Chondrocyte (in vitro differentiated cells): ENCODE measurements at regions not wholly inside any gene's neighbourhood (a gene's known extent, or its start where the extent isn't known, plus 50 kb on each side); places are given as distances from the start of the nearest gene placed in this dataset.
A peak's percentile ranks its signal among the peaks of the same experiment; 100 is the strongest.

ENCODE experiments used
- DNase-seq: peaks from one replicate; pipeline ENCODE4 v3.0.0; 2021; ENCODE audit warnings: mixed read lengths, low spot score
- H3K27ac Mint-ChIP-seq: one replicate; pipeline ENCODE4 v1.8.0; 2021; ENCODE audit warnings: mild to moderate bottlenecking, moderate library complexity, mixed read lengths; ENCODE audit not compliant: unreplicated experiment
- H3K27me3 Mint-ChIP-seq: 2 replicates; pipeline ENCODE4 v1.8.0; 2021; ENCODE audit warnings: low read depth, mixed read lengths
- H3K36me3 Mint-ChIP-seq: 2 replicates; pipeline ENCODE4 v1.8.0; 2021; ENCODE audit warnings: low read depth, mixed read lengths
- H3K4me1 Mint-ChIP-seq: 2 replicates; pipeline ENCODE4 v1.8.0; 2021; ENCODE audit warnings: low read depth, mild to moderate bottlenecking, mixed read lengths
- H3K4me3 Mint-ChIP-seq: one replicate; pipeline ENCODE4 v1.8.0; 2021; ENCODE audit warnings: mild to moderate bottlenecking, moderate library complexity, mixed read lengths; ENCODE audit not compliant: unreplicated experiment
- H3K9me3 Mint-ChIP-seq: 2 replicates; pipeline ENCODE4 v1.8.0; 2021; ENCODE audit warnings: low read depth, mixed read lengths
- TF ChIP-seq, protein P1 (sequence below): fragments of 200-600 bp; sonication (generic); IDR thresholded peaks from 2 replicates; pipeline ENCODE4 v1.5.0; 2021; ENCODE audit warnings: antibody characterized with exemption, mild to moderate bottlenecking, moderate library complexity

DNA sequence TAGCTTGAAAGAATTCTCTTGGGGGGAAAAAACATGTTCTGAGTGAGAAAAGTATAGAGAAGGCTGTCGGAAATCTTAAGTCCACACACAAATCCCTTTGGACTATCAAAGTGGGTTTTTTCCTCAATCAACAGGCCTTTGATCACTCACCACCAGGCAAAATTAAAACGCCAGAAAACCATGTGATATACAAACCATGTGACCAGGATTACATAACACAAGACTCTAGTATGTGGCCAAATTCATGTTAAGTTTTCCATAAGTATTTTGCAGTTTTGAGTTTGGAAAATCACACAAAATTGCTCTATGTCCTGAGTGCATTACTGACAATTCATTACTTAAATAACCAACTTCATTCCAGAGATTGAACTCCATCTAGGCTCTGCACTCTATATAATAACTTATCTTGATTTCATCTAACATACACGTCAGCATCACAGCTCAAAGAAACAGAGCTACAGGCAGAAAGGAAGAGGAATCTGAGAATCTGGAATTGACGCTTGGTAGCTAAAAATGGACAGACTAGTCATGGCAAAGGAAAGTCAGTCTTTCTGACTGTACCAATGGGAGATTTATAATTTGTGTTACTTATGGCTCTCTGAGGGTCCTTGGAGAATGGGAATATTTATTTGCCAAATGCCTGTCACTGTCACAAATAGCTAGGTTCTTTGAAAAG lies 383.5 kb downstream of the SFMBT2 start:
- H3K27ac Mint-ChIP-seq, result peak overlapping the region; percentile 25
- no peak for DNase-seq
- peaks cover 11% of the 10 kb centered on the region for H3K9me3 Mint-ChIP-seq
- TF ChIP-seq, protein P1, sequence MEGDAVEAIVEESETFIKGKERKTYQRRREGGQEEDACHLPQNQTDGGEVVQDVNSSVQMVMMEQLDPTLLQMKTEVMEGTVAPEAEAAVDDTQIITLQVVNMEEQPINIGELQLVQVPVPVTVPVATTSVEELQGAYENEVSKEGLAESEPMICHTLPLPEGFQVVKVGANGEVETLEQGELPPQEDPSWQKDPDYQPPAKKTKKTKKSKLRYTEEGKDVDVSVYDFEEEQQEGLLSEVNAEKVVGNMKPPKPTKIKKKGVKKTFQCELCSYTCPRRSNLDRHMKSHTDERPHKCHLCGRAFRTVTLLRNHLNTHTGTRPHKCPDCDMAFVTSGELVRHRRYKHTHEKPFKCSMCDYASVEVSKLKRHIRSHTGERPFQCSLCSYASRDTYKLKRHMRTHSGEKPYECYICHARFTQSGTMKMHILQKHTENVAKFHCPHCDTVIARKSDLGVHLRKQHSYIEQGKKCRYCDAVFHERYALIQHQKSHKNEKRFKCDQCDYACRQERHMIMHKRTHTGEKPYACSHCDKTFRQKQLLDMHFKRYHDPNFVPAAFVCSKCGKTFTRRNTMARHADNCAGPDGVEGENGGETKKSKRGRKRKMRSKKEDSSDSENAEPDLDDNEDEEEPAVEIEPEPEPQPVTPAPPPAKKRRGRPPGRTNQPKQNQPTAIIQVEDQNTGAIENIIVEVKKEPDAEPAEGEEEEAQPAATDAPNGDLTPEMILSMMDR, result no peak
- H3K36me3 Mint-ChIP-seq, result peaks cover 4% of the 10 kb centered on the region
- no peak overlapping the region for H3K4me3 Mint-ChIP-seq
- H3K27me3 Mint-ChIP-seq, result no peaks in the 10 kb centered on the region
- peaks cover 16% of the 10 kb centered on the region for H3K4me1 Mint-ChIP-seq

DNA sequence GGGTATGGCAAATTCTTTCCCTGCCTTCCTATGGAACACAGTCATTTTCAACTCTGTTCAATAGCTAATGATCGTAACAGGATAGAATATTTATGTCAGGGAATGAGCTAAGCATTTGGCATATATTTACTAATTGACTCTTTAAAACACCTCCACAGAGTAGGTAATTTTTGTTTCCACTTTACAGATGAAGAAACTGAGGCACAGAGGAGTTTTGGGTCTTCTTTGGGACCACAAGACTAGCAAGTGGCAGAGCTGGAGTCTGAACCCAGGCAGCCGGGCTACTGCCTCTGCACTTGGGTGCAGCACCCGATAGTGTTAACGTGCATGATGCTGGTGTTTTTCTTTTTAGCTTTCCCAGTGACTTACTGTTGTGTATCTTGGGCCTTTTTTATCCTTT lies 384.0 kb downstream of the SFMBT2 start:
- TF ChIP-seq, protein P1, result no peak
- Mint-ChIP-seq H3K4me1 (peaks cover 16% of the 10 kb centered on the region), H3K36me3 (peaks cover 4% of the 10 kb centered on the region), H3K27me3 (no peaks in the 10 kb centered on the region), H3K9me3 (peaks cover 11% of the 10 kb centered on the region), H3K27ac (no peak overlapping the region), H3K4me3 (no peak overlapping the region)
- no peak for DNase-seq

DNA sequence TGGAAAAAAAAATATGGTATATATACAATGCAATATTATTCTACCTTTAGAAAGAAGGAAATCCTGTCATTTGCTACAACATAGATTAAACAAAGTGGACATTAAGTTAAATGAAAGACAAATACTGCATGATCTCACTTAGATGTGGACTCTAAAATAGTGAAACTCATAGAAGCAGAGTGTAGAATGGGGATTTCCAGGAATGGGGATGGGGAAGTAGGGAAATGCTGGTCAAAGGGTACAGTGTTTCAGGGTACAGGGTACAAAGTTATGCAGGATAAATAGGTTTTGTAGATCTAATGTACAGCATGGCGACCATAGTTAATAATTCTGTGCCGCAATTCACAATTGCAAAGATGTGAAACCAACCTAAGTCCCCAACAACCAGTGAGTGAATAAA lies 385.5 kb downstream of the SFMBT2 start:
- Mint-ChIP-seq H3K4me3 (no peak overlapping the region), H3K27me3 (no peaks in the 10 kb centered on the region), H3K27ac (no peak overlapping the region), H3K36me3 (peaks cover 4% of the 10 kb centered on the region), H3K9me3 (peaks cover 13% of the 10 kb centered on the region), H3K4me1 (peaks cover 16% of the 10 kb centered on the region)
- TF ChIP-seq, protein P1, result no peak
- DNase-seq, result no peak

DNA sequence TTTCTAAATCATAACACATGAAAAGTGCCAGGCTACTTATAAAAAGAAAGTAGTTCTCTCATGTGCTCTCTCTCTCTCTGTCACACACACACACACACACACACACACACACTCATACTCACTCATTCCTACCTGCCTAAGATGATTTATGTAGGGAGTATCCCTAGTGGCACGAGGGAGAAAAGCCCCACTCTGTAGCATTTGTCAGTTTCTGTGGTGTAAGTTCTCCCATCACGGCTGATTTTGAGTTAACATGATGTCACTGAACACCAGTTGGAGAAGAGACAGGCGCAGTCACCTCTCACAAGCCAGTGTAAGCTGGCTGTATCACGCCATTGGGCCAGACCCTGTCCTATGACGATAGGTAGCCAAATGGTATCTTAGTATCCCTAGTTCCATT lies 395.4 kb downstream of the SFMBT2 start:
- Mint-ChIP-seq H3K4me1 (peaks cover 14% of the 10 kb centered on the region), H3K4me3 (no peak overlapping the region), H3K27me3 (no peaks in the 10 kb centered on the region), H3K27ac (no peak overlapping the region), H3K9me3 (peaks cover 17% of the 10 kb centered on the region), H3K36me3 (no peaks in the 10 kb centered on the region)
- TF ChIP-seq, protein P1, result no peak
- DNase-seq, result no peak

DNA sequence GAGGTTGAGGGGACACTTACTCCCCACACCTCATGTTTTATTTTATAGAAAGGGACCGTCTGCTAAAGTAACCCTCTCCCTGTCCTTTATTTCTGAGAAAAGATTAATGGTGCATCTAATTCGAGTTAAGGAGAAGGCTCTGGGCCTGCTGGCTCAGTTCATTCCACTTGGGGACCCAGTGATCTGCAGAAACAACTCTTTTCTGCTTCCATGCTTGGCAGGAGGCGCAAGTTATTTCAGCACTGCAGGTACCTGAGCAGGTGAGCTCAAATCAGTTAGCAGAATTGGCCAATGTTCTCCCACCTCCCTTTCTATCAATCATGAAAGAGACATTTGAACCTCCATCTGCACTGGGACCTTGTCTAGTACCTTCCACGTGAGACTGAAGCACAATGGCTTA lies 396.1 kb downstream of the SFMBT2 start:
- no peaks in the 10 kb centered on the region for H3K27me3 Mint-ChIP-seq
- H3K9me3 Mint-ChIP-seq, result peaks cover 10% of the 10 kb centered on the region
- TF ChIP-seq, protein P1, result no peak
- no peak overlapping the region for H3K4me3 Mint-ChIP-seq
- no peaks in the 10 kb centered on the region for H3K36me3 Mint-ChIP-seq
- DNase-seq, result no peak
- H3K27ac Mint-ChIP-seq, result no peak overlapping the region
- peaks cover 14% of the 10 kb centered on the region for H3K4me1 Mint-ChIP-seq
